CD8-positive, alpha-beta memory T cell (primary cell): ENCODE measurements at regions not wholly inside any gene's neighbourhood (a gene's known extent, or its start where the extent isn't known, plus 50 kb on each side); places are given as distances from the start of the nearest gene placed in this dataset.
"Not testable (repeated sequence)": the region's sequence is repeated elsewhere in the genome, so short reads cannot be mapped to it uniquely, and the experiment has no call there.

Source experiments
- CTCF ChIA-PET: fragments of 350-600 bp; sonication (Branson Sonifier 250); formaldehyde crosslinking; loops from one replicate; lab custom pipeline; 2021; ENCODE audit warnings: antibody characterized with exemption; lab: Charles Lee
- POLR2A ChIA-PET: fragments of 350-600 bp; sonication (Branson Sonifier 250); formaldehyde crosslinking; loops from one replicate; lab custom pipeline; 2021; ENCODE audit warnings: antibody characterized with exemption; lab: Charles Lee
- DNase-seq, 5 donors: peaks; one replicate each; pipeline versions ENCODE4 v3.0.0 to v3.0.0-alpha.2; 2020 to 2022; ENCODE audit warnings: mixed read lengths in 1 of 5
- H3K27ac ChIP-seq: one replicate; pipeline ENCODE4 v1.7.0; 2013; ENCODE audit warnings: low read depth, mild to moderate bottlenecking, low read length, moderate library complexity
- H3K27me3 ChIP-seq: 2 replicates; pipeline ENCODE4 v1.7.0; 2013; ENCODE audit warnings: low read length, mild to moderate bottlenecking; ENCODE audit not compliant: insufficient read depth, poor library complexity, severe bottlenecking
- H3K36me3 ChIP-seq: 2 replicates; pipeline ENCODE4 v1.7.0; 2013; ENCODE audit warnings: mild to moderate bottlenecking, low read length, moderate library complexity; ENCODE audit not compliant: insufficient read depth
- H3K4me1 ChIP-seq: 2 replicates; pipeline ENCODE4 v1.7.0; 2013; ENCODE audit warnings: mild to moderate bottlenecking, low read length, moderate library complexity; ENCODE audit not compliant: insufficient read depth
- H3K4me3 ChIP-seq: 2 replicates; pipeline ENCODE4 v1.7.0; 2013; ENCODE audit warnings: mild to moderate bottlenecking, low read length
- H3K9me3 ChIP-seq: 2 replicates; pipeline ENCODE4 v1.7.0; 2013; ENCODE audit warnings: mild to moderate bottlenecking, low read length
- H3K27ac Mint-ChIP-seq, 8 donors: one replicate each; pipeline ENCODE4 v1.8.0; 2020 to 2021; ENCODE audit warnings: mixed read lengths in 8 of 8, mild to moderate bottlenecking in 6 of 8, inconsistent platforms in 3 of 8, moderate library complexity in 3 of 8
- H3K27me3 Mint-ChIP-seq, 2 donors: one replicate each; pipeline ENCODE4 v1.8.0; 2020 to 2021; ENCODE audit warnings: mixed read lengths in 2 of 2, mild to moderate bottlenecking in 1 of 2, moderate library complexity in 1 of 2
- H3K36me3 Mint-ChIP-seq, 3 donors: one replicate each; pipeline ENCODE4 v1.8.0; 2020 to 2021; ENCODE audit warnings: mixed read lengths in 3 of 3, inconsistent platforms in 1 of 3, mild to moderate bottlenecking in 1 of 3
- H3K4me1 Mint-ChIP-seq, 3 donors: one replicate each; pipeline ENCODE4 v1.8.0; 2020 to 2021; ENCODE audit warnings: mixed read lengths in 3 of 3, inconsistent platforms in 1 of 3, mild to moderate bottlenecking in 1 of 3
- H3K4me3 Mint-ChIP-seq, 7 donors: one replicate each; pipeline ENCODE4 v1.8.0; 2020 to 2021; ENCODE audit warnings: mixed read lengths in 7 of 7, mild to moderate bottlenecking in 6 of 7, moderate library complexity in 4 of 7, inconsistent platforms in 2 of 7
- H3K9me3 Mint-ChIP-seq, 5 donors: one replicate each; pipeline ENCODE4 v1.8.0; 2020 to 2022; ENCODE audit warnings: mixed read lengths in 5 of 5, mild to moderate bottlenecking in 3 of 5, moderate library complexity in 2 of 5, inconsistent platforms in 1 of 5

GRCh38 chr13:20306039-20306438, 73.9 kb upstream of the GJB6 start:
- Mint-ChIP-seq H3K9me3 (peaks cover 7 to 19% (median 13%) of the 10 kb centered on the region in 5 donors), H3K27ac (no peak overlapping the region), H3K4me3 (no peak overlapping the region), H3K36me3 (peaks cover 0 to 7% (median 0%) of the 10 kb centered on the region in 3 donors), H3K4me1 (peaks cover 0 to 4% (median 0%) of the 10 kb centered on the region in 3 donors), H3K27me3 (peaks cover 24 to 45% of the 10 kb centered on the region in 2 donors)
- ChIA-PET CTCF (no interaction called here), POLR2A (no interaction called here)
- no peaks in the 10 kb centered on the region for H3K36me3 ChIP-seq
- H3K4me3 ChIP-seq = no peak overlapping the region
- H3K4me1 ChIP-seq = no peaks in the 10 kb centered on the region
- peaks cover 9% of the 10 kb centered on the region for H3K27me3 ChIP-seq
- DNase-seq = no peak
- no peaks in the 10 kb centered on the region for H3K9me3 ChIP-seq
- H3K27ac ChIP-seq = no peak overlapping the region

GRCh38 chr13:20305587-20305986, 73.5 kb upstream of the GJB6 start:
- no peak for DNase-seq
- no peak overlapping the region for H3K4me3 Mint-ChIP-seq
- peaks cover 7 to 19% (median 13%) of the 10 kb centered on the region in 5 donors for H3K9me3 Mint-ChIP-seq
- H3K4me1 Mint-ChIP-seq = peaks cover 0 to 4% (median 0%) of the 10 kb centered on the region in 3 donors
- H3K9me3 ChIP-seq = no peaks in the 10 kb centered on the region
- POLR2A ChIA-PET = no interaction called here
- H3K36me3 Mint-ChIP-seq = peaks cover 0 to 7% (median 0%) of the 10 kb centered on the region in 3 donors
- no peak overlapping the region for H3K4me3 ChIP-seq
- peaks cover 13% of the 10 kb centered on the region for H3K27me3 ChIP-seq
- H3K27me3 Mint-ChIP-seq = peaks cover 29 to 50% of the 10 kb centered on the region in 2 donors
- no peak overlapping the region for H3K27ac ChIP-seq
- H3K4me1 ChIP-seq = no peaks in the 10 kb centered on the region
- CTCF ChIA-PET = no interaction called here
- H3K36me3 ChIP-seq = no peaks in the 10 kb centered on the region
- no peak overlapping the region for H3K27ac Mint-ChIP-seq

- H3K36me3 ChIP-seq, H3K4me3 Mint-ChIP-seq, H3K27ac Mint-ChIP-seq, POLR2A ChIA-PET, H3K4me1 ChIP-seq, H3K27ac ChIP-seq, DNase-seq, H3K36me3 Mint-ChIP-seq, H3K4me1 Mint-ChIP-seq, H3K4me3 ChIP-seq, H3K9me3 ChIP-seq: not testable (repeated sequence)
- Mint-ChIP-seq H3K27me3 (peaks cover 33 to 62% of the 10 kb centered on the region in 2 donors), H3K9me3 (peaks cover 7 to 19% (median 13%) of the 10 kb centered on the region in 5 donors)
- peaks cover 16% of the 10 kb centered on the region for H3K27me3 ChIP-seq
- CTCF ChIA-PET = interaction anchor here (1.1 kb wide), 1 partner anchor 11 kb away, joined by 3 read pairs; no protein-coding TSS in a partner anchor
Observed at GRCh38 chr13:20304061-20304460, 71.9 kb upstream of the GJB6 start.

GRCh38 chr13:20303636-20304035, 71.5 kb upstream of the GJB6 start:
- Mint-ChIP-seq H3K9me3 (peaks cover 7 to 19% (median 13%) of the 10 kb centered on the region in 5 donors), H3K4me3 (no peak overlapping the region), H3K36me3 (peaks cover 0 to 7% (median 0%) of the 10 kb centered on the region in 3 donors), H3K4me1 (peaks cover 0 to 4% (median 0%) of the 10 kb centered on the region in 3 donors), H3K27me3 (peaks cover 33 to 65% of the 10 kb centered on the region in 2 donors), H3K27ac (no peak overlapping the region)
- Histone ChIP-seq H3K27me3 (peaks cover 16% of the 10 kb centered on the region), H3K9me3 (no peaks in the 10 kb centered on the region), H3K27ac (no peak overlapping the region), H3K4me1 (no peaks in the 10 kb centered on the region), H3K36me3 (no peaks in the 10 kb centered on the region), H3K4me3 (no peak overlapping the region)
- POLR2A ChIA-PET = no interaction called here
- DNase-seq = no peak
- CTCF ChIA-PET = interaction anchor here (1.1 kb wide), 1 partner anchor 10 kb away, joined by 3 read pairs; no protein-coding TSS in a partner anchor

- no peaks in the 10 kb centered on the region for H3K4me1 ChIP-seq
- POLR2A ChIA-PET = no interaction called here
- Mint-ChIP-seq H3K27me3 (peaks cover 37 to 72% of the 10 kb centered on the region in 2 donors), H3K27ac (no peak overlapping the region), H3K36me3 (no peaks in the 10 kb centered on the region), H3K4me3 (peak overlapping the region in 1 of 7 donors; percentile 35), H3K4me1 (peaks cover 0 to 4% (median 0%) of the 10 kb centered on the region in 3 donors), H3K9me3 (peaks cover 0 to 1% (median 0%) of the 10 kb centered on the region in 5 donors)
- no peak for DNase-seq
- CTCF ChIA-PET = no interaction called here
- H3K9me3 ChIP-seq = no peaks in the 10 kb centered on the region
- H3K4me3 ChIP-seq = no peak overlapping the region
- no peaks in the 10 kb centered on the region for H3K36me3 ChIP-seq
- peaks cover 16% of the 10 kb centered on the region for H3K27me3 ChIP-seq
- no peak overlapping the region for H3K27ac ChIP-seq
Observed at GRCh38 chr13:20301403-20302071, 69.4 kb upstream of the GJB6 start.

GRCh38 chr13:20301015-20301402, 68.9 kb upstream of the GJB6 start:
- Mint-ChIP-seq H3K27ac (no peak overlapping the region), H3K27me3 (peaks cover 39 to 71% of the 10 kb centered on the region in 2 donors), H3K36me3 (no peaks in the 10 kb centered on the region), H3K4me1 (peaks cover 0 to 4% (median 0%) of the 10 kb centered on the region in 3 donors), H3K4me3 (no peak overlapping the region), H3K9me3 (no peaks in the 10 kb centered on the region)
- Histone ChIP-seq H3K4me3 (no peak overlapping the region), H3K27ac (no peak overlapping the region), H3K27me3 (peaks cover 16% of the 10 kb centered on the region), H3K9me3 (no peaks in the 10 kb centered on the region), H3K4me1 (no peaks in the 10 kb centered on the region), H3K36me3 (no peaks in the 10 kb centered on the region)
- DNase-seq = no peak
- CTCF ChIA-PET = no interaction called here
- POLR2A ChIA-PET = no interaction called here

- Histone ChIP-seq H3K27me3 (peaks cover 12% of the 10 kb centered on the region), H3K9me3 (no peaks in the 10 kb centered on the region), H3K4me1 (no peaks in the 10 kb centered on the region), H3K27ac (no peak overlapping the region), H3K36me3 (no peaks in the 10 kb centered on the region), H3K4me3 (no peak overlapping the region)
- Mint-ChIP-seq H3K36me3 (no peaks in the 10 kb centered on the region), H3K4me1 (peaks cover 0 to 4% (median 0%) of the 10 kb centered on the region in 3 donors), H3K4me3 (no peak overlapping the region), H3K9me3 (no peaks in the 10 kb centered on the region), H3K27me3 (peaks cover 22 to 47% of the 10 kb centered on the region in 2 donors), H3K27ac (no peak overlapping the region)
- POLR2A ChIA-PET = no interaction called here
- CTCF ChIA-PET = no interaction called here
- DNase-seq = no peak
Observed at GRCh38 chr13:20297181-20297580, 65.1 kb upstream of the GJB6 start.

- no peaks in the 10 kb centered on the region for H3K4me1 Mint-ChIP-seq
- Histone ChIP-seq H3K4me3 (no peak overlapping the region), H3K9me3 (no peaks in the 10 kb centered on the region), H3K27me3 (peaks cover 6% of the 10 kb centered on the region), H3K4me1 (no peaks in the 10 kb centered on the region), H3K36me3 (no peaks in the 10 kb centered on the region), H3K27ac (no peak overlapping the region)
- H3K4me3 Mint-ChIP-seq = no peak overlapping the region
- H3K27ac Mint-ChIP-seq = no peak overlapping the region
- no peaks in the 10 kb centered on the region for H3K36me3 Mint-ChIP-seq
- CTCF ChIA-PET = no interaction called here
- no peak for DNase-seq
- H3K9me3 Mint-ChIP-seq = no peaks in the 10 kb centered on the region
- H3K27me3 Mint-ChIP-seq = peaks cover 18 to 40% of the 10 kb centered on the region in 2 donors
- POLR2A ChIA-PET = no interaction called here
Observed at GRCh38 chr13:20295956-20296355, 63.8 kb upstream of the GJB6 start.
